ENCODE measurements at regions not wholly inside any gene's neighbourhood (a gene's known extent, or its start where the extent isn't known, plus 50 kb on each side); places are given as distances from the start of the nearest gene placed in this dataset.

DNA sequence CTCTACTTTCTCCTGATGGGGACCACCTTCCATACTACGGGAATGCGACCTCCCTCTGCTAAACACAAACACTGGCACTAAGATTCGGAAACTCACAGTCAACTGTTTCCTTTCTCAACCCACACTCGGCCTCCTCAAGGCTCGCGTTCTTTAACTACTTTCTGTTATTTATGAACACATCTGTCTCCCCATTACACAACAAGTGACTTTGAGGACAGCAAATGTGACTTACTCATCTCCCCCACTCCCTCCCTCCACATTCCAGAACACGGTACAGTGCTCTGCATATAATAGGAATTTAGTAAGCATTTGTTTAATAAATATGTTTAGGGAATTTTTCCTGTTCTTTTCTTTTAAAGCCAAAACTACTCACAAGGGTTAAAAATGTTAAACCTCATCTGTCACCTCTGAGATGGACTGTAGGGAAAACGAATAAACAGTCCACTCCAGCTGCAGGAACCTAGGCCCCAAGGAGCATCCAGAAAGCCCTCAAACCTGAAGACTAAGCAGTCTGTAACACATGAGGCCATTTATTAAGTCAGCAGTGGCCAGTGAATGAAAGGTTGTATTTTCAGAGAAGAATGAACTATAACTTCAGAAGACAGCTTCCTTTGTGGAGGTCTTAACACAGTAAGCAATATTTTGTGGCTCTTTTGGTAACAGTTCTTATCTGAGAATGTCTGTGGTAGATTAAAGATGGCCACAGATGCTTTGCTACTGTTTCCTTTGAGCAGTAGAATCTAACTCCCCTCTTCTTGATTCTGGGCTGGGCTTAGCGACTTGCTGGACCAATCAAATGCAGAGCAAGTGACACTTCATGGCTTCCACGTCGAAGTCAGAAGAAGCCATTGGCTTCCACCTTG is 209.6 kb upstream of the DTNBP1 start:
- TF ChIP-seq, protein P1, sequence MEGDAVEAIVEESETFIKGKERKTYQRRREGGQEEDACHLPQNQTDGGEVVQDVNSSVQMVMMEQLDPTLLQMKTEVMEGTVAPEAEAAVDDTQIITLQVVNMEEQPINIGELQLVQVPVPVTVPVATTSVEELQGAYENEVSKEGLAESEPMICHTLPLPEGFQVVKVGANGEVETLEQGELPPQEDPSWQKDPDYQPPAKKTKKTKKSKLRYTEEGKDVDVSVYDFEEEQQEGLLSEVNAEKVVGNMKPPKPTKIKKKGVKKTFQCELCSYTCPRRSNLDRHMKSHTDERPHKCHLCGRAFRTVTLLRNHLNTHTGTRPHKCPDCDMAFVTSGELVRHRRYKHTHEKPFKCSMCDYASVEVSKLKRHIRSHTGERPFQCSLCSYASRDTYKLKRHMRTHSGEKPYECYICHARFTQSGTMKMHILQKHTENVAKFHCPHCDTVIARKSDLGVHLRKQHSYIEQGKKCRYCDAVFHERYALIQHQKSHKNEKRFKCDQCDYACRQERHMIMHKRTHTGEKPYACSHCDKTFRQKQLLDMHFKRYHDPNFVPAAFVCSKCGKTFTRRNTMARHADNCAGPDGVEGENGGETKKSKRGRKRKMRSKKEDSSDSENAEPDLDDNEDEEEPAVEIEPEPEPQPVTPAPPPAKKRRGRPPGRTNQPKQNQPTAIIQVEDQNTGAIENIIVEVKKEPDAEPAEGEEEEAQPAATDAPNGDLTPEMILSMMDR (IDR thresholded peaks at IDR 0.05; ENCODE audit: low read depth, low read length, poor library complexity, severe bottlenecking), result no peak
- no peak for TF ChIP-seq EZH2phosphoT487 (IDR thresholded peaks at IDR 0.05; ENCODE audit: borderline replicate concordance, low read length)

Measured in DOHH2 (cell line).